Neural cell (in vitro differentiated cells): ENCODE measurements at regions not wholly inside any gene's neighbourhood (a gene's known extent, or its start where the extent isn't known, plus 50 kb on each side); places are given as distances from the start of the nearest gene placed in this dataset.

Experiments used
- H2AFZ ChIP-seq: fragments of 200-600, 300-800 bp; sonication (generic), shearing (Covaris generic); 2 replicates; pipeline ENCODE4 v1.6.0; 2014; ENCODE audit warnings: low read depth, mild to moderate bottlenecking, antibody characterized with exemption, low read length, moderate library complexity
- H3F3A ChIP-seq: fragments of 200-600 bp; shearing (Covaris generic); 2 replicates; pipeline ENCODE4 v1.6.1; 2016; ENCODE audit warnings: mild to moderate bottlenecking, moderate library complexity, mixed read lengths, antibody characterized with exemption, low read length; ENCODE audit not compliant: insufficient read depth, poor library complexity, severe bottlenecking
- H3K27ac ChIP-seq: fragments of 200-600, 300-800 bp; sonication (generic), shearing (Covaris generic); 2 replicates; pipeline ENCODE4 v1.5.1; 2014; ENCODE audit warnings: mild to moderate bottlenecking, low read length, moderate library complexity
- H3K27me3 ChIP-seq: fragments of 300-800, 200-600 bp; sonication (generic), shearing (Covaris generic); 2 replicates; pipeline ENCODE4 v1.6.0; 2014; ENCODE audit warnings: mild to moderate bottlenecking, low read depth, low read length, moderate library complexity; ENCODE audit not compliant: insufficient read depth
- H3K36me3 ChIP-seq: fragments of 300-800, 200-600 bp; sonication (generic), shearing (Covaris generic); 2 replicates; pipeline ENCODE4 v1.5.1; 2014; ENCODE audit warnings: mild to moderate bottlenecking, antibody characterized with exemption, low read length, moderate library complexity; ENCODE audit not compliant: insufficient read depth
- H3K4me2 ChIP-seq: fragments of 300-800, 200-600 bp; sonication (generic), shearing (Covaris generic); 2 replicates; pipeline ENCODE4 v1.6.0; 2014; ENCODE audit warnings: mild to moderate bottlenecking, low read length
- H3K4me3 ChIP-seq: fragments of 300-800, 200-600 bp; sonication (generic), shearing (Covaris generic); 2 replicates; pipeline ENCODE4 v1.5.1; 2014; ENCODE audit warnings: mild to moderate bottlenecking, low read length, moderate library complexity
- H3K79me2 ChIP-seq: fragments of 200-600 bp; shearing (Covaris generic); replicated peaks from 2 replicates; pipeline ENCODE4 v1.6.0; 2014; ENCODE audit warnings: mild to moderate bottlenecking, low read length, moderate library complexity; ENCODE audit not compliant: insufficient read depth
- H3K9ac ChIP-seq: fragments of 300-800, 200-600 bp; sonication (generic), shearing (Covaris generic); 2 replicates; pipeline ENCODE4 v1.6.1; 2016; ENCODE audit warnings: mild to moderate bottlenecking, low read length, mixed read lengths
- H3K9me2 ChIP-seq: fragments of 200-600 bp; shearing (Covaris generic); 2 replicates; pipeline ENCODE4 v1.6.1; 2016; ENCODE audit warnings: mild to moderate bottlenecking, low read length, mixed read lengths; ENCODE audit not compliant: insufficient read depth
- H3K9me3 ChIP-seq: fragments of 200-600, 300-800 bp; sonication (generic), shearing (Covaris generic); 2 replicates; pipeline ENCODE4 v1.6.1; 2016; ENCODE audit warnings: mild to moderate bottlenecking, mixed run types, low read length, moderate library complexity, mixed read lengths
- H4K20me1 ChIP-seq: fragments of 200-600 bp; shearing (Covaris generic); 2 replicates; pipeline ENCODE4 v1.6.1; 2016; ENCODE audit warnings: mild to moderate bottlenecking, mixed run types; ENCODE audit not compliant: insufficient read depth
- EP300 ChIP-seq: fragments of 450-650 bp; conservative IDR thresholded peaks from 2 replicates; pipeline ENCODE4 v1.6.1; 2014; ENCODE audit warnings: antibody characterized with exemption, mild to moderate bottlenecking, moderate library complexity; ENCODE audit not compliant: poor library complexity, severe bottlenecking
- EZH2 ChIP-seq: fragments of 200-600, 300-800 bp; shearing (Covaris generic), sonication (generic); IDR thresholded peaks from 2 replicates; pipeline ENCODE4 v1.6.1; 2014; ENCODE audit warnings: antibody characterized with exemption, low read length, borderline replicate concordance, mild to moderate bottlenecking; ENCODE audit not compliant: insufficient read depth, poor library complexity, severe bottlenecking
- MXI1 ChIP-seq: fragments of 450-650 bp; conservative IDR thresholded peaks from 2 replicates; pipeline ENCODE4 v1.6.1; 2014; ENCODE audit warnings: antibody characterized with exemption, mild to moderate bottlenecking; ENCODE audit not compliant: poor library complexity, severe bottlenecking
- POLR2AphosphoS5 ChIP-seq: IDR thresholded peaks from 2 replicates; pipeline ENCODE4 v1.6.1; 2012
- RAD21 ChIP-seq: fragments of 450-650 bp; conservative IDR thresholded peaks from 2 replicates; pipeline ENCODE4 v1.6.1; 2014; ENCODE audit warnings: antibody characterized with exemption, mild to moderate bottlenecking, moderate library complexity
- SMC3 ChIP-seq: fragments of 450-650 bp; conservative IDR thresholded peaks from 2 replicates; pipeline ENCODE4 v1.6.1; 2014; ENCODE audit warnings: antibody characterized with exemption, mild to moderate bottlenecking, moderate library complexity; ENCODE audit not compliant: poor library complexity
- TAF1 ChIP-seq: IDR thresholded peaks from 2 replicates; pipeline ENCODE4 v1.6.1; 2012; ENCODE audit warnings: low read depth
- TF ChIP-seq, protein P1 (sequence below): IDR thresholded peaks from 2 replicates; pipeline ENCODE4 v1.6.1; 2012; ENCODE audit warnings: borderline replicate concordance
- TF ChIP-seq, protein P2 (sequence below): fragments of 450-650 bp; IDR thresholded peaks from 2 replicates; pipeline ENCODE4 v1.5.1; 2014; ENCODE audit warnings: antibody characterized with exemption, mild to moderate bottlenecking, moderate library complexity; ENCODE audit not compliant: poor library complexity, severe bottlenecking

DNA sequence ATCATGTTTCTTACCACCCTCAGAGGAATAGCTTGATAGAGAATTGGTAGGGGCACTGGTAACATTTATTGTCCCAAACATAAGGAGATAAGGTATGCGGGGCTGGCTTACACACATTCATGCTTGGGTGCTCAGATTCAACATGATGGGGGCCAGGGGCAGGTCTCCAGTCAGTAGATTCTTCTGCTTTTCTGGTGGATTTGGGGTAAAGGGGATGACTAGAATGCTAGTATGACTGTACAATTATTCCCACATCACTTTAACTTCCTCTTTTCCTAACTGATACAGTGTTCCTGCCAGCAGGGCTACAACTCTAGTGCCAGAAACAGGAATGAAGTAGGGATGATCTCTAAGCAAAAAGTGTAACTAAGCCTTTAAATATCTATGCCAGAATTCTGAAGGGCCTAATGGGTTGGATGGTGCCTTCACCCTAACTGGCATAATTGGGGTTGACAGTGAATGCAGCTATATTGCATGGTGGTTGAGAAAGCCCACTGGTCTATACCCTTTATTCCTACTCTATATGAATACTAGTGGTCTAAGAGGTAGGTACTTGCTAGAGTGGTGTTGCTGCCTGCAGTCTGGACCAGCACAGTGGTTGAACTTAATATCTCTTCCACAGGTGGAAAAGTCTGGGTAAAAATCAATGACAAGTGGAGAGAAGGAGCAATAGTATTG is 117.4 kb downstream of the IL12A start:
- H2AFZ ChIP-seq, result no peak overlapping the region
- H4K20me1 ChIP-seq, result no peaks in the 10 kb centered on the region
- H3K4me2 ChIP-seq, result no peak overlapping the region
- TF ChIP-seq POLR2AphosphoS5 (no peak), SMC3 (no peak), RAD21 (no peak), EP300 (no peak), EZH2 (no peak), TAF1 (no peak), MXI1 (no peak)
- TF ChIP-seq, protein P1, sequence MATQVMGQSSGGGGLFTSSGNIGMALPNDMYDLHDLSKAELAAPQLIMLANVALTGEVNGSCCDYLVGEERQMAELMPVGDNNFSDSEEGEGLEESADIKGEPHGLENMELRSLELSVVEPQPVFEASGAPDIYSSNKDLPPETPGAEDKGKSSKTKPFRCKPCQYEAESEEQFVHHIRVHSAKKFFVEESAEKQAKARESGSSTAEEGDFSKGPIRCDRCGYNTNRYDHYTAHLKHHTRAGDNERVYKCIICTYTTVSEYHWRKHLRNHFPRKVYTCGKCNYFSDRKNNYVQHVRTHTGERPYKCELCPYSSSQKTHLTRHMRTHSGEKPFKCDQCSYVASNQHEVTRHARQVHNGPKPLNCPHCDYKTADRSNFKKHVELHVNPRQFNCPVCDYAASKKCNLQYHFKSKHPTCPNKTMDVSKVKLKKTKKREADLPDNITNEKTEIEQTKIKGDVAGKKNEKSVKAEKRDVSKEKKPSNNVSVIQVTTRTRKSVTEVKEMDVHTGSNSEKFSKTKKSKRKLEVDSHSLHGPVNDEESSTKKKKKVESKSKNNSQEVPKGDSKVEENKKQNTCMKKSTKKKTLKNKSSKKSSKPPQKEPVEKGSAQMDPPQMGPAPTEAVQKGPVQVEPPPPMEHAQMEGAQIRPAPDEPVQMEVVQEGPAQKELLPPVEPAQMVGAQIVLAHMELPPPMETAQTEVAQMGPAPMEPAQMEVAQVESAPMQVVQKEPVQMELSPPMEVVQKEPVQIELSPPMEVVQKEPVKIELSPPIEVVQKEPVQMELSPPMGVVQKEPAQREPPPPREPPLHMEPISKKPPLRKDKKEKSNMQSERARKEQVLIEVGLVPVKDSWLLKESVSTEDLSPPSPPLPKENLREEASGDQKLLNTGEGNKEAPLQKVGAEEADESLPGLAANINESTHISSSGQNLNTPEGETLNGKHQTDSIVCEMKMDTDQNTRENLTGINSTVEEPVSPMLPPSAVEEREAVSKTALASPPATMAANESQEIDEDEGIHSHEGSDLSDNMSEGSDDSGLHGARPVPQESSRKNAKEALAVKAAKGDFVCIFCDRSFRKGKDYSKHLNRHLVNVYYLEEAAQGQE, result no peak
- TF ChIP-seq, protein P2, sequence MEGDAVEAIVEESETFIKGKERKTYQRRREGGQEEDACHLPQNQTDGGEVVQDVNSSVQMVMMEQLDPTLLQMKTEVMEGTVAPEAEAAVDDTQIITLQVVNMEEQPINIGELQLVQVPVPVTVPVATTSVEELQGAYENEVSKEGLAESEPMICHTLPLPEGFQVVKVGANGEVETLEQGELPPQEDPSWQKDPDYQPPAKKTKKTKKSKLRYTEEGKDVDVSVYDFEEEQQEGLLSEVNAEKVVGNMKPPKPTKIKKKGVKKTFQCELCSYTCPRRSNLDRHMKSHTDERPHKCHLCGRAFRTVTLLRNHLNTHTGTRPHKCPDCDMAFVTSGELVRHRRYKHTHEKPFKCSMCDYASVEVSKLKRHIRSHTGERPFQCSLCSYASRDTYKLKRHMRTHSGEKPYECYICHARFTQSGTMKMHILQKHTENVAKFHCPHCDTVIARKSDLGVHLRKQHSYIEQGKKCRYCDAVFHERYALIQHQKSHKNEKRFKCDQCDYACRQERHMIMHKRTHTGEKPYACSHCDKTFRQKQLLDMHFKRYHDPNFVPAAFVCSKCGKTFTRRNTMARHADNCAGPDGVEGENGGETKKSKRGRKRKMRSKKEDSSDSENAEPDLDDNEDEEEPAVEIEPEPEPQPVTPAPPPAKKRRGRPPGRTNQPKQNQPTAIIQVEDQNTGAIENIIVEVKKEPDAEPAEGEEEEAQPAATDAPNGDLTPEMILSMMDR, result no peak
- H3K36me3 ChIP-seq, result no peaks in the 10 kb centered on the region
- no peak overlapping the region for H3K27ac ChIP-seq
- no peak overlapping the region for H3K4me3 ChIP-seq
- no peaks in the 10 kb centered on the region for H3K79me2 ChIP-seq
- no peaks in the 10 kb centered on the region for H3K9me2 ChIP-seq
- no peaks in the 10 kb centered on the region for H3K9me3 ChIP-seq
- H3K27me3 ChIP-seq, result no peaks in the 10 kb centered on the region
- no peak overlapping the region for H3K9ac ChIP-seq
- no peaks in the 10 kb centered on the region for H3F3A ChIP-seq

DNA sequence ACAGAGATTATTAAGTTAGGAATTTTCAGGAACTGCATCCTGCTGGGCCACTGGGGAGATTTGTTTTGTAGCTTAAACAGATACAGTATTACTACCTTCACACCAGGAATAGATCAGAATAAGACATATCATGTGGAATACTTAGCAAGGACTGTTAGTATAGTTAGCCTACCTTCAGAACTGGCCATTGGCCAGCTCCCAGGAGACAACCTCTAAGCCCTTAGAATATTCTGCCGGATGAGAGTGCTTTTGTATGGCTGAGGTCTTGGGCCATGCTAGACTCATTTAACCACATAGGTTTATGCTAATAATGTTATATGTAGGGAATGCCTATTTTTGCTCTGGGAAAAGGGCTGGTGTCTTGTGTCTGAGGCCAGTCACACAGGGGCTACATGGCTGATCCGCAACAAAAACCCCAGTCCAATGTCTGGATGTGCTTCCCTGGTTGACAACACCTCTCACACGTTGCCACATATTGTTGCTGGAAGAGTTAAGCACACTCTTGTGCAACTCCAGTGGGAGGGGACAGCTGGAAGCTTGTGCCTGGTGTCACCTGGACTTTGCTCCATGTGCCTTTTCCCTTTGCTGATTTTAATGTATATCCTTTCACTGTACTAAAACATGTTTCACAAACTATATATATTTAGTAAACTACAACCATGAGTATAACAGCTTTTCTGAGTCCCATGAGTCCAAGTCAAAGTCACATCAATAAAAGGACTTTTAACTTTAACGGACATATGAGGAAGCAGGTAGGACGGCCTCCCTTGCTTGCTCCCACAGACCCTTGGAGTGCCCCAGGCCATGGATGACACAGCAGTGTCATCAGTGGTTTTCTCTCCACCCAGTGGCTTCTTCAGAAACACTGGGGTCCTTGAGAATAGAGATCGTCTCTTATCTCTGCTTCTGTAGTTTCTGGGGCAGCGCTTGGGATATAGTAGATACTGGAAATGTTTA is 118.0 kb upstream of the C3orf80 start:
- Histone ChIP-seq H3F3A (no peaks in the 10 kb centered on the region), H3K79me2 (no peaks in the 10 kb centered on the region), H3K36me3 (no peaks in the 10 kb centered on the region), H4K20me1 (no peaks in the 10 kb centered on the region), H3K9ac (no peak overlapping the region), H3K27me3 (no peaks in the 10 kb centered on the region), H3K9me3 (no peaks in the 10 kb centered on the region), H2AFZ (no peak overlapping the region), H3K27ac (no peak overlapping the region), H3K4me2 (no peak overlapping the region), H3K4me3 (no peak overlapping the region), H3K9me2 (no peaks in the 10 kb centered on the region)
- TF ChIP-seq EZH2, result no peak
- TF ChIP-seq, protein P1, result no peak
- TF ChIP-seq, protein P2, result no peak
- no peak for TF ChIP-seq MXI1
- TF ChIP-seq TAF1, result no peak
- no peak for TF ChIP-seq RAD21
- no peak for TF ChIP-seq EP300
- TF ChIP-seq POLR2AphosphoS5, result no peak
